T-cell (primary cell): ENCODE measurements at regions not wholly inside any gene's neighbourhood (a gene's known extent, or its start where the extent isn't known, plus 50 kb on each side); places are given as distances from the start of the nearest gene placed in this dataset.

Experiments used
- ATAC-seq, 4 experiments: fragments of 200-7000 bp in 3 of 4; fragments of 150-1000 bp in 1 of 4; cut with Tn5 transposase; replicated peaks in 1 of 4; 1 replicate in 3 of 4; 2 replicates in 1 of 4; pipeline ENCODE4 v1.10.0; 2021; ENCODE audit warnings: moderate library complexity in 3 of 4, mild to moderate bottlenecking in 2 of 4, moderate number of reproducible peaks in 1 of 4
- CTCF ChIA-PET, 2 donors: fragments of 300-600 bp; sonication (Branson Sonifier 250); formaldehyde crosslinking; loops; one replicate each; lab custom pipeline; 2022; ENCODE audit warnings: antibody characterized with exemption in 2 of 2; lab: Charles Lee
- POLR2A ChIA-PET, 2 donors: fragments of 300-600 bp; sonication (Branson Sonifier 250); formaldehyde crosslinking; loops; one replicate each; lab custom pipeline; 2022; ENCODE audit warnings: antibody characterized with exemption in 2 of 2; lab: Charles Lee
- DNase-seq, 35 experiments: peaks; one replicate each; pipeline versions ENCODE4 v3.0.0 to v3.0.0-alpha.2; 2013 to 2023
- H3K27ac ChIP-seq: one replicate; pipeline ENCODE4 v1.5.1; 2013; ENCODE audit warnings: low read length
- H3K27me3 ChIP-seq, 2 experiments: replicated peaks in 1 of 2; 1 replicate in 1 of 2; 2 replicates in 1 of 2; pipeline versions ENCODE4 v1.6.1 to v1.7.0; 2013; ENCODE audit warnings: low read length in 1 of 2, mixed read lengths in 1 of 2; ENCODE audit not compliant: control insufficient read depth in 2 of 2, insufficient read depth in 2 of 2; ENCODE audit errors: extremely low read depth in 1 of 2
- H3K36me3 ChIP-seq, 2 donors: 1 replicate in 1 of 2; 2 replicates in 1 of 2; pipeline versions ENCODE4 v1.6.1 to v1.7.0; 2013; ENCODE audit warnings: low read length in 1 of 2; ENCODE audit not compliant: control insufficient read depth in 2 of 2, insufficient read depth in 1 of 2; ENCODE audit errors: extremely low read depth in 1 of 2
- H3K4me1 ChIP-seq, 2 experiments: 1 replicate in 1 of 2; 2 replicates in 1 of 2; pipeline versions ENCODE4 v1.6.1 to v1.7.0; 2013; ENCODE audit warnings: low read length in 2 of 2, mixed read lengths in 1 of 2; ENCODE audit not compliant: insufficient read depth in 2 of 2, control insufficient read depth in 1 of 2; ENCODE audit errors: extremely low read depth in 1 of 2
- H3K4me3 ChIP-seq, 2 donors: 1 replicate in 1 of 2; 2 replicates in 1 of 2; pipeline versions ENCODE4 v1.5.1 to v1.7.0; 2013; ENCODE audit warnings: mild to moderate bottlenecking in 2 of 2, low read length in 1 of 2, moderate library complexity in 1 of 2; ENCODE audit not compliant: control insufficient read depth in 1 of 2; ENCODE audit errors: extremely low read depth in 1 of 2
- H3K9me3 ChIP-seq: 2 replicates; pipeline ENCODE4 v1.7.0; 2013
- H3K27ac Mint-ChIP-seq, 2 donors: one replicate each; pipeline ENCODE4 v1.8.0; 2020 to 2021; ENCODE audit warnings: mild to moderate bottlenecking in 2 of 2, mixed read lengths in 2 of 2
- H3K27me3 Mint-ChIP-seq, 2 donors: one replicate each; pipeline ENCODE4 v1.8.0; 2021 to 2022; ENCODE audit warnings: mixed read lengths in 2 of 2
- H3K36me3 Mint-ChIP-seq: one replicate; pipeline ENCODE4 v1.8.0; 2021; ENCODE audit warnings: mixed read lengths
- H3K4me1 Mint-ChIP-seq, 3 donors: one replicate each; pipeline ENCODE4 v1.8.0; 2020 to 2022; ENCODE audit warnings: mixed read lengths in 3 of 3, mild to moderate bottlenecking in 1 of 3
- H3K4me3 Mint-ChIP-seq, 3 donors: one replicate each; pipeline ENCODE4 v1.8.0; 2020 to 2022; ENCODE audit warnings: mild to moderate bottlenecking in 3 of 3, mixed read lengths in 3 of 3, moderate library complexity in 3 of 3
- H3K9me3 Mint-ChIP-seq, 3 donors: one replicate each; pipeline ENCODE4 v1.8.0; 2020 to 2022; ENCODE audit warnings: mixed read lengths in 3 of 3
- WGBS: methylation state at CpG from one replicate; pipeline ENCODE4 v1.1.5; 2013; ENCODE audit warnings: missing lambda C conversion rate; ENCODE audit not compliant: insufficient coverage; 5-methylcytosine and 5-hydroxymethylcytosine counted together

DNA sequence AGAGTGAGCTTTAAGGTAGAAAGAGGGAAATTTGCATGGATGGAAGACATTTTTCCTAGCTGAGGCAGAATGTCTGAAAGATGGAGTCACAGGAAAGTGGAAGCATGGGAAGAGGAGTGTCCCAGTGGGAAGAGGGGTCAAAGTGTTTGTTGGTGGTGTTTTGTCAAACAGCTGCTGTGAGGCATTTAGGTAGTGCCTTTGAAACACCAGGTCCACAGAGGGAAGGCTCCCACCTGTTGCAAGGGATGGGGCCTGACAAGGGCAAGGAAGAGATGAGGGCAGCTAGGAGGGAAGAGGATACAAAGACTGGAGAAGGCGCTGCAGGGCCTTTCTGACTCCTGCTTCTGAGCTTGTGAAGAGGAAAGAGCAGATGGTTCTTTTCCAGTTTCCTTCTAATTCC lies 91.8 kb upstream of the CISTR start:
- no peak overlapping the region for H3K27ac ChIP-seq
- DNase-seq, result no peak
- peaks cover 54 to 66% of the 10 kb centered on the region in 2 donors for H3K27me3 Mint-ChIP-seq
- no peaks in the 10 kb centered on the region for H3K4me1 Mint-ChIP-seq
- no peak overlapping the region for H3K4me3 ChIP-seq
- WGBS, result no CpG with 5 or more reads among the region's 1 CpG
- H3K27ac Mint-ChIP-seq, result no peak overlapping the region
- ATAC-seq, result no peak
- no peaks in the 10 kb centered on the region for H3K36me3 ChIP-seq
- ChIA-PET CTCF (no interaction called here), POLR2A (no interaction called here)
- no peaks in the 10 kb centered on the region for H3K9me3 ChIP-seq
- no peak overlapping the region for H3K4me3 Mint-ChIP-seq
- H3K27me3 ChIP-seq, result peaks cover 0 to 23% of the 10 kb centered on the region in 2 experiments
- H3K9me3 Mint-ChIP-seq, result no peaks in the 10 kb centered on the region
- no peaks in the 10 kb centered on the region for H3K36me3 Mint-ChIP-seq
- H3K4me1 ChIP-seq, result no peaks in the 10 kb centered on the region

DNA sequence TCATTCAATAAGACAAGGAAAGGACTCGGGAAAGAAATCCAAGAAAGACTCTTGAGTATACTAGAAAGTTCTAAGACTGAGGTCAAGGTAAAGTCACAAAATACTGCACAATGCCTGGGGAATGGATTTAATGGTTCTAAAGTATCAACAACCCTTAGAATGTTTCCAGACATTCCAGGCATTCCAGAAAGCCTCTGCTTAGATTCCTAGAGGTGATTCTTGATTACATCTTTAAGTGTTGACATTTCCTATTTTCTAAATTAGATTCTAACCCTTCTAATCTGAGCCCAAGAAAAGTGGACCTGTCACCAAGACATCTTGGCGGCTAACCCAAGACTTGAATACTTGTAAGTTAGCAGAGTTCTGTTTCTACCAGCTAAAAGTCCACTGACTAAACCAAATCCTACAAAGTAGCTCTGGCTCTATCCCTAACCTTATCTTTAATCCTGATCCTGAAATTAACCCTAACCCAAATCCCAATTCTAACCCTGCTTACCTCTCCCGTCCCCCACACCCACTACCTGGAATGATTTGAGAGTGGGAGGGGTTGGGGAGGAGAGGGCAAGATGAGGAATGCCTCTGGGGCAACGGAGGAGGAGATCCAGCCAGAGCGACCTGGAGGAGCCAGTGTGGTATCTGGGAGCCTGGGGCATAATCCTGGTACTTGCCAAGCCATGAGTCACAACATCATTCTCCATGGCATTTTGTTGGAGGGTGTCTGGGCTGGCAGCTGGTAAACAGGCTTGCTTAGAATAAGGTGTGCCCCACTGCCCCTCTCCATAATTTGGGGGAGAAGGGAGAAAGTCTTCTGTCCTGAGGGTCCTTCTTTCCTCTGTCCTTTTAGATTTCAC lies 93.4 kb upstream of the HOXC13 start:
- ChIA-PET CTCF (no interaction called here), POLR2A (no interaction called here)
- H3K4me3 ChIP-seq, result no peak overlapping the region
- DNase-seq, result no peak
- H3K9me3 ChIP-seq, result no peaks in the 10 kb centered on the region
- Mint-ChIP-seq H3K36me3 (no peaks in the 10 kb centered on the region), H3K27ac (no peak overlapping the region), H3K4me3 (no peak overlapping the region), H3K4me1 (no peaks in the 10 kb centered on the region), H3K9me3 (no peaks in the 10 kb centered on the region), H3K27me3 (peaks cover 58 to 71% of the 10 kb centered on the region in 2 donors)
- no peaks in the 10 kb centered on the region for H3K36me3 ChIP-seq
- 83% methylated on average over 3 of the region's 5 CpGs for WGBS
- H3K27me3 ChIP-seq, result peaks cover 0 to 30% of the 10 kb centered on the region in 2 experiments
- ATAC-seq, result no peak
- H3K4me1 ChIP-seq, result no peaks in the 10 kb centered on the region
- H3K27ac ChIP-seq, result no peak overlapping the region

DNA sequence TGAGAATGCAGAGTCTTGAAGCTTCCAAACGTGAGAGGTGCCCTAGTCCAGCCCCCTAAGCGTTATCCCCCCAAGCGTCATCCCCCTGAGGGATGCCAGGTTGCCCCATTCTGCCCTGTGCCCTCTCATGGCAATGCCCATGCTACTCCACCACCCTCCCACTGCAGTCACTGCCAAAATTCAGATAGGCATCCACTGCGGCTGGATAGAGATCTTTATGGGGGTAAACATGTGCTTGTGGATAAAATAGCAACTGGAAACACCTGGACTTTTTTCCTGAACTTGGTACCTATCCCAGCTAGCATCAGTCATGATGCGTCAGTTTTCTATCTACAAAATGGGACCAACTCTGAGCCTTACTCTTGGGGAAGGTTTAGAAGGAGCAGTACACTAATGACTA lies 92.7 kb upstream of the HOXC13 start:
- ATAC-seq (no peak), DNase-seq (no peak)
- Mint-ChIP-seq H3K36me3 (no peaks in the 10 kb centered on the region), H3K4me1 (no peaks in the 10 kb centered on the region), H3K27ac (no peak overlapping the region), H3K4me3 (no peak overlapping the region), H3K9me3 (no peaks in the 10 kb centered on the region), H3K27me3 (peaks cover 56 to 69% of the 10 kb centered on the region in 2 donors)
- Histone ChIP-seq H3K27ac (no peak overlapping the region), H3K4me3 (no peak overlapping the region), H3K9me3 (no peaks in the 10 kb centered on the region), H3K4me1 (no peaks in the 10 kb centered on the region), H3K36me3 (no peaks in the 10 kb centered on the region), H3K27me3 (peaks cover 0 to 30% of the 10 kb centered on the region in 2 experiments)
- no CpG with 5 or more reads among the region's 5 CpGs for WGBS
- CTCF ChIA-PET, result no interaction called here
- POLR2A ChIA-PET, result no interaction called here

DNA sequence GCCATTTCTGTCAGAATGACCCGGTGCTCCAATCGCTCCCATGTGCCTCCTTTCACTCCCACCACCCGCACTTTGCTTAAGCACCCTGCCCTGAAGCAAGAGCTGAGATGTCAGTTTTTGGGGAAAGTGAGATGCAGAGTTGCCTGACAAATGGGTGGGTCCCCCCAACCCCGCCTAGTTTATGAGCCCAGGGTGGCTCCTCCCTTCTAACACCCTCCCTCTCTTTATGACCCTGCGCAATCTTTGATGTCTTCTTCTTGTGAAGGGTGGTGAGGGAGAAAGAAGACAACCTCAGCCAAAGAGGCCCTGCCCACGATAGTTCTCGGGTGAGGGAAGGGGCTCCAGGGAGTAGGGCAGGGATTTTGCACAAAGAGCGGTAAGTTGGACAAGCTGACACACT lies 89.5 kb upstream of the HOXC13 start:
- ChIA-PET POLR2A (no interaction called here), CTCF (no interaction called here)
- 20% methylated on average over 3 of the region's 8 CpGs for WGBS
- no peak overlapping the region for H3K27ac Mint-ChIP-seq
- Histone ChIP-seq H3K9me3 (no peaks in the 10 kb centered on the region), H3K36me3 (no peaks in the 10 kb centered on the region), H3K4me3 (no peak overlapping the region), H3K4me1 (no peaks in the 10 kb centered on the region), H3K27me3 (peaks cover 4 to 16% of the 10 kb centered on the region in 2 experiments), H3K27ac (no peak overlapping the region)
- no peak overlapping the region for H3K4me3 Mint-ChIP-seq
- H3K9me3 Mint-ChIP-seq, result no peaks in the 10 kb centered on the region
- DNase-seq (no peak), ATAC-seq (no peak)
- no peaks in the 10 kb centered on the region for H3K36me3 Mint-ChIP-seq
- no peaks in the 10 kb centered on the region for H3K4me1 Mint-ChIP-seq
- peaks cover 49 to 60% of the 10 kb centered on the region in 2 donors for H3K27me3 Mint-ChIP-seq

DNA sequence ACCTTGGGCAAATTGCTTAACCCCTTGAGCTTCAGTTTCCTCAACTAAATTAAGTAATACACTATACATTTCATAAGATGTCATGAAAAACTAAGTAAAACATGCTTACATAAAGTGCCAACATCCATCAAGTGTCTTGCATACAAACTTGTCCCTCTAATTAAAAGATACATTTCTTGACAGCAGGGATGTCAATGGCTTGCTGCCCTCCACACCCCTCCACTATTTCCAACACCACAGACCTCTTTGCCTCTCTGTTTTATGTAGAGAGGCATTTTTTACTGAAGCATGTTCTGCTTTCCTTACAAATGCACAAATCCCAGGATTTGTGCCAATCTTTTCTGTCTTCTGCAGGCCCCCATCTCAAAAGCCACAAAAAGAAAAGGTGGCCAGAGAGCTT lies 89.0 kb upstream of the HOXC13 start:
- no peaks in the 10 kb centered on the region for H3K4me1 ChIP-seq
- ATAC-seq (no peak), DNase-seq (no peak)
- no peaks in the 10 kb centered on the region for H3K9me3 Mint-ChIP-seq
- no peak overlapping the region for H3K4me3 Mint-ChIP-seq
- no peaks in the 10 kb centered on the region for H3K36me3 Mint-ChIP-seq
- H3K36me3 ChIP-seq, result no peaks in the 10 kb centered on the region
- peaks cover 52 to 64% of the 10 kb centered on the region in 2 donors for H3K27me3 Mint-ChIP-seq
- H3K27ac Mint-ChIP-seq, result no peak overlapping the region
- H3K27me3 ChIP-seq, result peaks cover 4 to 13% of the 10 kb centered on the region in 2 experiments
- H3K4me3 ChIP-seq, result no peak overlapping the region
- no peaks in the 10 kb centered on the region for H3K4me1 Mint-ChIP-seq
- H3K27ac ChIP-seq, result no peak overlapping the region
- CTCF ChIA-PET, result no interaction called here
- H3K9me3 ChIP-seq, result no peaks in the 10 kb centered on the region
- POLR2A ChIA-PET, result no interaction called here

DNA sequence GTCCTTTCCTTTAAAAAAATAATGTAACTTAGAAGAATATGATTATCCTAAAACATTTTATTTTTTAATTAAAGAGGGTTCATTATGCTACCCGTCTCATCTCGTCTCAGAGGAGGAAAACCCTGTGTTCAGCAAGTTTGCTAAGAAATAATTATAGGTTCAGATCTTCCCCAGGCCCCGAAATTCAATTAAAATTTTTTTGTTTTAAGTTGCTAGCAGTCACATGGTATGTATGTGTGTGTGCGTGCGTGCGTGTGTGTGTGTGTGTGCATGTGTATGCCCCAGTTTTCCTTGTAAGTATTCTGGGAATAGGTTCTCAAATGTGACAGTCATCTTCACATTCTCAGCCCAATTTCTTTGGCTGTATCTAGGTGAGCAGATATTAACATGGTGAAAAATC lies 86.6 kb upstream of the HOXC13 start:
- H3K27me3 ChIP-seq, result peaks cover 4 to 17% of the 10 kb centered on the region in 2 experiments
- no peak for DNase-seq
- no peak overlapping the region for H3K27ac Mint-ChIP-seq
- WGBS, result 53% methylated on average over 2 of the region's 6 CpGs
- no peak overlapping the region for H3K4me3 Mint-ChIP-seq
- no peaks in the 10 kb centered on the region for H3K4me1 Mint-ChIP-seq
- no peaks in the 10 kb centered on the region for H3K36me3 Mint-ChIP-seq
- H3K9me3 Mint-ChIP-seq, result no peaks in the 10 kb centered on the region
- no peaks in the 10 kb centered on the region for H3K36me3 ChIP-seq
- H3K4me3 ChIP-seq, result no peak overlapping the region
- H3K27me3 Mint-ChIP-seq, result peaks cover 53 to 58% of the 10 kb centered on the region in 2 donors
- no peak for ATAC-seq
- no peaks in the 10 kb centered on the region for H3K4me1 ChIP-seq
- no peaks in the 10 kb centered on the region for H3K9me3 ChIP-seq
- no peak overlapping the region for H3K27ac ChIP-seq
- CTCF ChIA-PET, result interaction anchor here in 1 of 2 donors (0.6 kb wide), 1 partner anchor 1942 kb away, joined by 10 read pairs; no protein-coding TSS in a partner anchor
- POLR2A ChIA-PET, result interaction anchor here in 1 of 2 donors (0.6 kb wide), 1 partner anchor 372 kb away, joined by 3 read pairs; no protein-coding TSS in a partner anchor
